Heart right ventricle (tissue), 16 donors: ENCODE measurements at regions not wholly inside any gene's neighbourhood (a gene's known extent, or its start where the extent isn't known, plus 50 kb on each side); places are given as distances from the start of the nearest gene placed in this dataset.

Source experiments
- ATAC-seq, 8 donors: fragments of 200-7000 bp; cut with Tn5 transposase; one replicate each; pipeline ENCODE4 v1.9.1; 2020; ENCODE audit warnings: mild to moderate bottlenecking in 8 of 8, moderate library complexity in 8 of 8, moderate number of reproducible peaks in 1 of 8
- DNase-seq, 2 donors: peaks; one replicate each; pipeline ENCODE4 v3.0.0-alpha.2; 2020
- H3K27ac ChIP-seq, 10 donors: fragments of 200-600 bp; sonication (generic) in 2 of 10; one replicate each; pipeline versions ENCODE4 v1.5.0 to v1.8.0; 2020 to 2022; ENCODE audit warnings: mild to moderate bottlenecking in 3 of 10
- H3K27me3 ChIP-seq, 7 donors: fragments of 200-600 bp; one replicate each; pipeline ENCODE4 v1.8.0; 2021 to 2022; ENCODE audit warnings: mild to moderate bottlenecking in 2 of 7
- H3K36me3 ChIP-seq, 9 donors: fragments of 200-600 bp; sonication (generic) in 1 of 9; one replicate each; pipeline versions ENCODE4 v1.5.0 to v1.8.0; 2020 to 2022; ENCODE audit warnings: mild to moderate bottlenecking in 2 of 9
- H3K4me1 ChIP-seq, 9 donors: fragments of 200-600 bp; sonication (generic) in 1 of 9; one replicate each; pipeline versions ENCODE4 v1.5.0 to v1.8.0; 2020 to 2022; ENCODE audit warnings: mild to moderate bottlenecking in 4 of 9
- H3K4me3 ChIP-seq, 10 donors: fragments of 200-600 bp; sonication (generic) in 2 of 10; one replicate each; pipeline versions ENCODE4 v1.5.0 to v1.8.0; 2020 to 2022; ENCODE audit warnings: mild to moderate bottlenecking in 7 of 10, moderate library complexity in 2 of 10
- H3K9me3 ChIP-seq, 11 donors: fragments of 200-600 bp in 10 of 11; sonication (generic) in 2 of 11; one replicate each; pipeline versions ENCODE4 v1.5.0 to v1.8.0; 2013 to 2022; ENCODE audit warnings: mild to moderate bottlenecking in 2 of 11, control low read depth in 1 of 11, moderate library complexity in 1 of 11
- CTCF ChIP-seq, 9 donors: fragments of 200-600 bp; sonication (generic) in 2 of 9; IDR thresholded peaks; one replicate each; pipeline versions ENCODE4 v1.5.0 to v1.8.0; 2021 to 2022; ENCODE audit warnings: antibody characterized with exemption in 9 of 9, mild to moderate bottlenecking in 5 of 9, moderate library complexity in 1 of 9
- WGBS, 2 donors: extraction: QIAGEN DNeasy Blood & Tissue Kit; methylation state at CpG; one replicate each; pipeline ENCODE4 v1.1.7; 2013; ENCODE audit warnings: inconsistent platforms in 1 of 2; 5-methylcytosine and 5-hydroxymethylcytosine counted together
- intact Hi-C, 10 donors: fragments of 100-400 bp; cut with DNase I; formaldehyde crosslinking; loops; one replicate each; pipeline versions ENCODE4 v1.11.1 to v1.14.2; 2022
- donor health status: Arrhythmogenic right ventricular cardiomyopathy.
- donor health status: ischemic (EF 13 %, LVEDD 7.1; RV severe dilation, severe dysfunction).
- donor health status: healthy with polysubstance abuse.
- donor health status: DM: no; HTN: yes; CAD: no.
- donor health status: DM: no; HTN: no; CAD: no.
- donor health status: ischemic (EF 25% LVEDD 6.9; RV normal size, moderate dysfunction).
- donor health status: ischemic (EF 25% LVEDD 5.7; RV mildly dilated, moderate dysfunction).
- donor health status: healthy.
- donor health status: DM: yes; HTN: yes; CAD: no.
- donor health status: Ischemic cardiomyopathy.
- donor health status: ischemic (EF 35%, LVEDD 5.7; RV mildly dilated, moderate dysfunction).
- donor health status: nonischemic (EF 11% LVEDD 7.7; RV severe dilation, severe dysfunction).
- donor health status: DM: yes; HTN: yes; CAD: no.
- donor health status: PGD.
- donor health status: ischemic (EF 29% LVEDD 5.4; RV normal size, mild dysfunction).
- donor health status: nonischemic (EF 23%, LVEDD 6.1; RV moderate dilation, normal function).

- no peaks in the 10 kb centered on the region for H3K36me3 ChIP-seq
- peaks cover 0 to 8% (median 0%) of the 10 kb centered on the region in 11 donors for H3K9me3 ChIP-seq
- DNase-seq = no peak
- intact Hi-C loops = no loop called here
- H3K27me3 ChIP-seq = no peaks in the 10 kb centered on the region
- TF ChIP-seq CTCF (IDR thresholded peaks at IDR 0.05) = no peak
- ATAC-seq = no peak
- H3K27ac ChIP-seq = no peak overlapping the region
- no peaks in the 10 kb centered on the region for H3K4me1 ChIP-seq
- no peak overlapping the region for H3K4me3 ChIP-seq
- 69 to 73% methylated on average over 3 of the region's 3 CpGs for WGBS, 2 donors
These were observed 397.9 kb downstream of the PPP3CA start for GRCh38 chr4:100949350-100949935.

- H3K27ac ChIP-seq = no peak overlapping the region
- TF ChIP-seq CTCF (IDR thresholded peaks at IDR 0.05) = no peak
- intact Hi-C loops = no loop called here
- DNase-seq = no peak
- H3K36me3 ChIP-seq = no peaks in the 10 kb centered on the region
- H3K4me1 ChIP-seq = no peaks in the 10 kb centered on the region
- no peak for ATAC-seq
- 70 to 74% methylated on average over 4 of the region's 4 CpGs for WGBS, 2 donors
- no peak overlapping the region for H3K4me3 ChIP-seq
- no peaks in the 10 kb centered on the region for H3K27me3 ChIP-seq
- H3K9me3 ChIP-seq = peaks cover 0 to 12% (median 0%) of the 10 kb centered on the region in 11 donors
These were observed 398.4 kb downstream of the PPP3CA start for GRCh38 chr4:100948911-100949310.

- H3K36me3 ChIP-seq = no peaks in the 10 kb centered on the region
- intact Hi-C loops = no loop called here
- H3K27ac ChIP-seq = no peak overlapping the region
- H3K9me3 ChIP-seq = peaks cover 0 to 31% (median 6%) of the 10 kb centered on the region in 11 donors
- no peak for ATAC-seq
- TF ChIP-seq CTCF (IDR thresholded peaks at IDR 0.05) = no peak
- no peaks in the 10 kb centered on the region for H3K4me1 ChIP-seq
- no peak overlapping the region for H3K4me3 ChIP-seq
- H3K27me3 ChIP-seq = no peaks in the 10 kb centered on the region
- no peak for DNase-seq
These were observed 401.5 kb downstream of the PPP3CA start for GRCh38 chr4:100945789-100946188.

- intact Hi-C loops = no loop called here
These were observed 408.6 kb downstream of the PPP3CA start for GRCh38 chr4:100938698-100939097.

More at GRCh38 chr4:100938698-100939097, 408.6 kb downstream of the PPP3CA start:
- Histone ChIP-seq H3K4me3 (no peak overlapping the region), H3K27ac (no peak overlapping the region), H3K9me3 (peaks cover 0 to 23% (median 6%) of the 10 kb centered on the region in 11 donors), H3K4me1 (peaks cover 0 to 8% (median 0%) of the 10 kb centered on the region in 9 donors), H3K27me3 (no peaks in the 10 kb centered on the region), H3K36me3 (no peaks in the 10 kb centered on the region)
- ATAC-seq = no peak
- no peak for DNase-seq
- WGBS, 2 donors = 93 to 98% methylated on average over 2 of the region's 2 CpGs
- TF ChIP-seq CTCF (IDR thresholded peaks at IDR 0.05) = no peak
